ENCODE measurements at regions not wholly inside any gene's neighbourhood (a gene's known extent, or its start where the extent isn't known, plus 50 kb on each side); places are given as distances from the start of the nearest gene placed in this dataset.
"Not testable (repeated sequence)": the region's sequence is repeated elsewhere in the genome, so short reads cannot be mapped to it uniquely, and the experiment has no call there.

DNA sequence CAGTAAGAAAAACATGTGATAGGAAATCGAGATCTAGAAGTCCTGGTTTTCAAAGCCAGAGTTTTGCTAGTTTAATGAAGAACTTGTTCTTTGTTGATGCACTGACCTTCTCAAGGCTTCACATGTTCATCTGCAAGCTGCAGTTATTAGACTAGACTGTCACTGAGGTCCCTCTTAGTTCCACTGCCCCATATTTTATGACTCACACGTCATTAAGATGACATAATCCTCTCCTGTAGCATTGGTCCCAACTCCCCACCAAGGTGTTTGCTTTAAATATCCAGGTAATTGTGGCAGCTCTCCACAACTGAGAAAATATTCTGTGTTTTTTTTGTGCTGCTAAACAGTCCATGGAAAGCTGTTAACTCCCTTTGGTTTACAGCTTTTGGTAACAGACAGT, 149.7 kb downstream of the MREG start:
- no peak for DNase-seq

DNA sequence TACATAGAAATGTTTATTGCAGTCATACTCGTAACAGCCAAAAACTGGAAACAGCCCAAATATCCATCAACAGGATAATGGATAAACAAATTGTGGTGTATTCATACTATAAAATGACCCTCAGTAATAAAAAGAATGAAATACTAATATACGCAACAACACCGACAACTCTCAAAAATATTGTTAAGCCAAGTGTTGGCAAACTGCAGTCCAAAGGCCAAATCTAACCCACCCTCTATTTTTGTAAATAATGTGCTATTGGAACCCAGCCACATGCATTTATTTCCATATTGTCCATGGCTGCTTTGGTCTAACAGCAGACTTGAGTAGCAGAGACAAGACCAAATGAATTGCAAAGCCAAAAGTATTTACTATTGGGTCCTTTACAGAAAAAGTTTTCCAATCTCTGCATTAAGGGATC, 151.0 kb downstream of the MREG start:
- DNase-seq = no peak

DNA sequence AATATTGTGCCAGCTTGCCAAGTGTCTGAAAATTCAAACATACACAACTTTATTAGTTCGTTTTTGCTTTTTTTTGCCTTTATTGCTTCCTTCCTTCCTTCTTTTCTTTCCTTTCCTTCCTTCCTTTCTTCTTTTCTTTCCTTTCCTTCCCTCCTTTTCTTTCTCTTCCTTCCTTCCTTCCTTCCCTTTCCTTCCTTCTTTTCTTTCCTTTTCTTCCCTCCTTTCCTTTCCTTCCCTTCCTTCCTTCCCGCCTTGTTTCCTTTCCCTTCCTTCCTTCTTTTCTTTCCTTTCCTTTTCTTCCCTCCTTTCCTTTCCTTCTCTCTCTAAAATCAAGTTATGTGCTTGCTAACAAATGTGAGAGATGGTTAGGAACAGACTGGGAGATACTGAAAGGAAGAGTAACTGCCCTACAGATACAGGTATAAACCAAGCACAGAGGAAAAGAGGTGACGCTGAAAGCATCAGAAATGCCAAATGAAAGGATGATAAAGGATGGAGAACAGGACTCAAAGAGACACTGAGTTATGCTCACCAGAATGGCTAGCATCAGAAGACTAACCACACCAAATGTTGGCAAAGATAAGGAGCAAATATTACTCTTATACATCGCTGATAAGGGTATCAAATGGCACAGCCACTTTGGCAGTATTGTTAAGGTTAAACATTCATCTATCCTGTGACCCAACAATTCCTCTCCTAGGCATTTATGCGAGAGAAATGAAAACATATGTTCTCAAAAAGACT, 151.6 kb downstream of the MREG start:
- DNase-seq = no peak

DNA sequence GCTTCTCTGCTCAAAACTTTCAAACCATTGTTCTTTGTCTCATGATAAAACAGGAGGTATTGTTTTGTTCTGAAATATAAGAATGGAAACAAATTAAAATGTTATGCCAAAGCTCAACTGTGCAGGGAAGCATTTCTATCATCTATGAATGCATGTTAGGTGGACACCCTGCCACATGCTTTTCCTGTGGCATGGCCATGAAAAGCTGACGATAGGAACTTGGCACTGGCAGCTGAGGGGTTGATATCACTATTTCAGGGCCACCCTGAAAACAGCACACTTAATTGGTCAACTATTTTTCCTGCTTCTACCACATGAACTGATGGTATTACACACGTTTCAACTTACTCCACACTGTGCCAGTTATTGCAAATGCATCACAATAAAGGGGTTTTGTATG, 157.3 kb downstream of the MREG start:
- no peak for DNase-seq

DNA sequence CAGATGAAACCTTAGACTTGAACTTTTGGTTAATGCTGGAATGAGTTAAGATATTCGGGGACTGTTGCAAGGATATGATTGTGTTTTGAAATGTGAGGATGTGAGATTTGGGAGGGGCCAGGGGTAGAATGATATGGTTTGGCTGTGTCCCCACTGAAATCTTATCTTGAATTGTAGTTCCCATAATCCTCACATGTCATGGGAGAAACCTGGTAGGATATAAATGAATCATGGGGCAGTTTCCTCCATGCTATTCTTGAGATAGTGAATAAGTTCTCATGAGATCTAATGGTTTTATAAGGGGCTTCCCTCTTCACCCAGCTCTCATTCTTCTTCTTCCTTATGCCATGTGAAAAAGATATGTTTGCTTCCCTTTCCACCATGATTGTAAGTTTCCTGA, 158.0 kb downstream of the MREG start:
- not testable (repeated sequence) for DNase-seq

DNA sequence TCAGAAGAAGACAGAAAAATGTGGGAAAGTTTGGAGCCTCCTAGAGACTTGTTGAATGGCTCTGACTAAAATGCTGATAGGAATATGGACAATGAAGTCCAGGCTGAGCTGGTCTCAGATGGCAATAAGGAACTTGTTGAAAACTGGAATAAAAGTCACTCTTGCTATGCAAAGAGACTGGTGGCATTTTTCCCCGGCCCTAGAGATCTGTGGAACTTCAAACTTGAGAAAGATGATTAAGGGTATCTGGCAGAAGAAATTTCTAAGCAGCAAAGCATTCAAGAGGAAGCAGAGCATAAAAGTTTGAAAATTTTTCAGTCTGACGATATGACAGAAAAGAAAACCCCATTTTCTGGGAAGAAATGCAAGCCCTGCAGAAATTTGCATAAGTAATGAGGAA, 159.3 kb downstream of the MREG start:
- DNase-seq = no peak

DNA sequence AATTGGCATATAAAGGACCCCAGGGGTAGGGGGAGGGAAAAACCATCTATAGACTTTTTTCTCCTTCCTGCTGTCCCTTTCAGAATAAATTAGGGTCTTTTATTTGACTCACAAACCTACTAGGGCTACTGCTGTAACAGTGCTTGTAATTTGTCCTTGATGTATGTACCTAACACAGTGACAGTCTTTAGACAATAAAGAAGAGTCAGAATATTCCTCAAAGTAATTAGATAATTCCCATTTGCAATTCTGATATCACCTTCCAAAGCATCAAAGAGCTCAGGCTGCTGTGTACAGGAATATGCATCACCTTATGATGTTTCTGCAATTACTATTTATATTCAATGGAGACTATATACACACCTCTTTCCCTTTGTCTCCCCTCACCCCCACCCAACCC, 161.7 kb downstream of the MREG start:
- no peak for DNase-seq

DNA sequence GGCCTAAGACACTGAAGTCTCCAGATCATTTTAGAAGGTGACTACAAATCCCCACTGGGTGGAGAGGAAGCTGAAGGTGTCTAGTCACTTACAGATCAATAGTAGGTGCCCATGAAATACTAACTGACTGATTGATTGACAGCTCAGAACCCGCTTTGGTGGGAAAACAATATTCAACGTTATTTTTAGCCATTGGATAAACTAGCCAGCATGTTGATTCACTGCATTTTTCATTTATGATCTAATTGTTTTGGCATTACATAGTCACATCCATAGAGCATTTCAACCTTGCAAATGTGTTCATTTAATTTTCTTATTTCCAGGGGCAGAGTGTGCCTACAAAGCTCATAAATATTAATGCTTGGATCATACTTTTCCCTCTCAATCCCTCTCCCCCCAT, 162.3 kb downstream of the MREG start:
- DNase-seq = no peak

DNA sequence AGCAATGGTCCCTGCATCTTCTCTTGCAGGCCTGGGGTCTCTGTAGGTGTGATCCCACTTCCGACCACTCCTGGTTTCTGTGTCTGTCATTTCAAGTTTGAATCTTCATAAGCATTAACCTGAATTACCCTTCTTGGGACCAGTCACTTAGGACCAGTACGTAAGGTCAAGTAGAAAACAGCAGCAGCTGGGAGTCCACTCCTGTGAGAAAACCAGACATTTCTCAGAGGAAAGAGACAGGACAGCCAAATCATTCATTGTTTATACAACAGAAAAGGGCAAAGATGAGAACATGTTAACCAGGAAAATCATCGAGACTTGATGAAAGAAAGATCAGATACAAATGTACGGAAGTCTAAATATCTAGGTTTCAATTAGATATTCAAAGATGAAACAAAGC, 163.0 kb downstream of the MREG start:
- DNase-seq = no peak

DNA sequence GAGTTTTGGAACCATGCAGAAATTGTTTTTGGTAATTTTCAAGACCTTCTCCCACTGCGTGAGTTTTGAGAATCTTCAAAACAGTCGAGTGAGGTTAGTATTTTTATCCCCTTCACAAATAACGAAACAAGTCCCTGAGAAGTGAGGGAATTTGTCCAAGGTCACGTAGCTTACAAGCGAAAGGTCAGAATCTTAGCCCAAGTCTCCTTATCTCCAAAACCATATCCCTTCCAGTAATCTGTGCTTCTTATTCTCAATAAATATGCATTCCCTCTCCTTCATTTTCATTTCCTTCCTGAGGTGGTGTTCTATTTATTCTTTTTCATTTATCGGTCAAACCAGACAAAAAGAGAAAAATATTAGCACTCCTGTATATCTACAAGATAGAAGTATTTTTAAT, 163.6 kb downstream of the MREG start:
- DNase-seq = no peak

DNA sequence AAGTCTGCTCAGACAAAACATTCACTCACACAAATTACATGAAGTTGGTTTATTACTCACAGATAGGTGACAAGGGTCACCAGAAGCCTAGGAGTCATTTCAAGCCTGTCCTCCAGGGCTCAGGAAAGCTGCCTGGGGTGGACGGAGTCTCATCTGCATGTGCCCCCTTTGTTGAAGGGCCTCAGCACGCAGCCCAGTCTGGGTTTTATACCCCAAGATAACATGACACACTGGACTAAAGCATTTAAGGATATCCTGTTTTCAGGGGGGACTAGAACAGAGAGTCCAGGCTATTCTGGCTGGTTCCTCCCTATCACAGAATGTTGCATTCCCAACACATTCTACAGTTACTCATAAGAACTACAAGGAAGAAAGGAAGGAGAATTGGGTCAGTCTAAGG, 164.7 kb downstream of the MREG start:
- no peak for DNase-seq

DNA sequence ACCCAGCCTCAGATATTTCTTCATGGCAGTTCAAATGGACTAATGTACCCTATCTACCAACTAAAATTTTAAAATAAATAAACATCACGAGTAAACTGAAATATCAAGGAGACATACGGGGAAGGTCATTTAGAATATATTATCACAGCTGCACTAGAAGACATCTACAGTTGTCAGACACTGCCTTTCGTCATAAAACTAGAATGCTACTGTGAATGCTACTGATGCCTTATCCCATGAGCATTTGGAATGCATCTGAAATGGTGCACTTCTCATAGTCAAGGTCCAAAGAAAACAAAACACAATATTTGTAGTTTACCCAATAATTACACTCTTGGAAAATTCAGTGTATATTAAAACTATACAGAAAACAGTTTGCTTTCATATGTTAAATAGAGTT, 165.2 kb downstream of the MREG start:
- DNase-seq = no peak

DNA sequence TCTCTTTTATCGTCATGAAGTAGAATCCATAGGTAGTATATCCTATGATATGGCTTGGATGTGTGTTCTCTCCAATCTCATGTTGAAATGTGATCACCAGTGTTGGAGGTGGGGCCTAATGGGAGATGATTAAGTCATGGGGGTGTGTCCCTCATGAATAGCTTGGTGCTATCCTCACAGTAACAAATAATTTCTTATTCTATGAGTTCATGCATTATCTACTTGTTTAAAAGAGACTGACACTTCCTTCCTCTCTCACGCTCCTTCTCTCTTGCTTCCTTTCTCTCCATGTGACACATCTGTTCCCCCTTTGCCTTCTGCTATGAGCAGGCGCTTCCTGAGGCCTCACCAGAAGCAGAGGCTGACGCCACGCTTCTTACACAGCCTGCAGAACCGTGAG, 165.6 kb downstream of the MREG start:
- DNase-seq = no peak

DNA sequence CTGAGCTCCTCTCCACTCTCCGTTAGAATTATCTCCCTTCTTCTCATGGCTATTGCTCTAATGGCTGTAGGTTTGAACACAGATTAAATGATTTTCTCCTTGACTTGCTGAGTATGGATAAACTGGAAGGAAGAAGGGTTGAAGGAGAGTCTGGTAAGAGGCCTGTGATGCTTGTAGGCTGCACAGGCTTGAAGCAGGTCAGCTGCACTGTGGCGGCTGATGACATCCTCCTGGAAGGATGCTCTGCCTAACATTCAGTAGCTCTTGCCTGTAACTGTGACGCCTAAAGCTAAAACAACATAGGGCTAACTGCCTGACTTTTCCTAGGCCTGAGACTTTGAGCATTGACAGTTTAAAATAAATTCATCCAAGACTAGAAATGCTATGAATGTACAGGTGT, 166.3 kb downstream of the MREG start:
- DNase-seq = no peak

DNA sequence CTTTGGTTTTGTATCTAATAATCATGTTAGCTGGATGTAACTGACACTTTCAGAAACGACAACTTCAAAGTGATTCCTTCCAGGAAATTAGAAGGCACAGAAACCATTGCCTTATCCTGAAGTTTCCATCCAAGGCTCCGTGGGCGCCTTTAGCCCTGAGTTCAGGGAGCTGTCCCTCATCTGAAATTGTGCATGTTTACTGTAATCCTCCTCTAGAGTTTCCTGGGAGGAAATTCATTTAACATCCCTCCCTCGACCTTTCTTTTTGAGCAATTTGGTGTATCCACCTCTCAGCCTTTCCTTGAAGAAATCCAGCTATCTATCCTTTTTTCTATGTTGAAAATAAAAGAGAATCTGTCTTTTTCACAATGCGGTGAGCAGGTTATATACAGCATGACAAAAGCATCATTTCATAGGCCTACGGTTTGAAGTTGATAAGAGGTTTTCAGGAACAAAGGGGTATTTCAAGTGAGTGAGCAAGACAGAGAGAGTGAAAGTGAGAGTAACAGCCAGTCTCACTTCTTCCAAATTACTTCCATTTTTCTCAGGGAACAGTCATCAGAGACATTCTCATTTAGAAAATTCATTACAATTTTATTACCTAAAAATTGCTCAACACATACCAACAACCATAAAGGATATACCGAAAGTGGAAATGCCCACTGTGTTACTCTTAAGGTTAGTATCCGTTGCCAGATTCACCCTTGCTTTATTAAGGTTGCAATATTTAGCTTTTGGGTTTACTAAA, 167.3 kb downstream of the MREG start:
- DNase-seq = no peak

DNA sequence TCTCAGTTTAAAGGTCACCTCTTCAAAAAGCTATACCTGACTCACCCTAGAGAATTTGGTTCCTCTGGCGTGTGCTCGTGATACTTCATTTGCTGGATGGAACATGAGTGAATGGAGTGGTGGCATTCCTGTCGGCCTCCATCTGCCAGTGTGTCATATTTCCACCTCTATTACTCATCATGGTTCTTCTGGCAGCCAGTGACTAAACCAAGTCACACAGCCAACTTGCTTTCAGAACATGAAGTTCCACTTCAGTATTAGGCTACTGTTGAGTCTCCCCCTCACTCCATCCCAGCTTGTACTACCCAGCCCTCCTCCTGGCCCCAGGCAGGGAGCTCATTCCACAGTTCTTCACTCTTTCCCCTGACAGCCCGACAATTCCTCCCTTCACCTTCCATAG, 169.8 kb downstream of the MREG start:
- no peak for DNase-seq

DNA sequence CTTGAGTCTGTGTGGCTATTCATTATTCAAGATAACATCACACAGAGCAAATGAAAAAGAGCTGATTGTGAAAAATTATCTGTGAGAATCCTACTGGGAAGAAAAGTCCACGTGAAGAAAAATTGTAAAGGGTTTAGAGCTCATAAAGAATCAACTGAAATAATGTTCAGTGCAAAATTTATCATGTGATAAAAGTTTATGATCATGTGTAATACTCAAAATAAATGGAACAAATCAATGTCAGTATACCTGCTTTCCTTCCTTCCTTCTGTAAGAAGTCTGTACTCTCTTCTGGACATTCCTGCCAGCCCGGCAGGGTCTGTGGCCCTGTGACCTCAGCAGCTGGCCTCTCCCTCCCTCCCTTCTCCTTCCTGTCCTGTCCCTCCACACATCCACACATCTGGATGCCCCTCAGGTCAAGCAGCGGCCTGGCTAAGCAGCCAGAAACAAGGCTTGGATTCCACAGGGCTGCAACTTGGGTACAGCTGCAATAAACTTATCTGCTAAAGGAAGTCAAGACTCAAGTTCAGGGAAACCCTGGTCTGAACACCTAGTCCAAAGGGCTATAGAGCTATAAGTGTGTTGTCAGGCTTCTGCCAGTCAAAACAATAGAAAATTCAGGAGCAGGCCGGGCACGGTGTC, 172.1 kb downstream of the MREG start:
- DNase-seq = no peak

DNA sequence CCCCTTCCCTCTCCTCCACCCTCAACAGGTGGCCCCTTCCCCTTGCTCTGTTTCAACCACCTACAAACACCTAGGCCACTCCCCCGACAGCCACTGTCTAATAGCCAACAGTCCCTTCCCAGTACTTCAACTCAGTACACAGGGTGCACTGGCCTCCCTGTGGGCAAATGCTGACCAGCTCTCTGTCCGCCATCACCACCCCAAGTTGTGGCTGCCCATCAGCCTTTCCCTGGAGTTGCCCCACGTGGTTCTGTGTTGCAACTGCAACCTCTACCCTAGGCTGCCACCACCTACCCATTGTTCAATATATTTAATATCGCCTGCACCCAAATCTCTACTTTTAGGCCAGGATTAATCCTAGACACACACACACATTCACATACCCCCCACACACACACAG, 173.5 kb downstream of the MREG start:
- no peak for DNase-seq

DNA sequence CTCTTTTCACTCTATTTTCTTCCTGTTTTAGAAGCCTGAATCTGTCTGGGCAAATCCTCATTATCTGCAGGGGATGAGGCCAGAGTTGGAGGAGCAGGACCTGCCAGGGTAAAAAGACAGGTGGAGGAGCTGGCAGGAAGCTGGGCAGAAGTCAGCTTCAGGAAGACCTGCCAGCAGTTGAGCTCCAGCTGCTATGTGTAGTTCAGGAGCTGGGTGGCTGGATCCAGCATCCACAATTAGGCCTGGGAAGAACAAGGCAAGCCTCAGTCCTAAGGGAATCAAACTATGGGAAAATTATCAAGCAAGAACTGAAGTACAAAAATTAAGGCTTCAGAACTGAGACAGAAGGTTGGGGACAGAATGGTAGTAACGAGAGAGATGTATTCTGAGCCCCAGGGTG, 174.0 kb downstream of the MREG start:
- DNase-seq = no peak

DNA sequence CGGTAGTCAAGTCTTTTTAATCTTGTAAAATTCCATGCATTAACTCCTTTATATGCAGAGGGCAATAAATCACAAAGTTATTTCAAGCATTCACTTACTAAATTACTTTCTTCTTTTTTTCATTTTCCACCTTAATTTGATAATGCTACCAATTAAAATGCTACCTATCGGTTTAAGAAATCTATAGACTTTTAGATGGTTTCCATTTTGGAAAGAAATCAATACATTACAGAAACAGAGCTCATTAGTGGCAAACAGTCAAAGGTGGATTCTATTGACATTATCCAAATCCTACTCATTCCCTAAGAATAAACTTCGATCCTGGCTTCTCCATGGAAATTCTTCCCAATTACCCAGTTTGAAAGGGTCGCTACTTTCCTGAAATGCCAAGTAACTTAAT, 176.5 kb downstream of the MREG start:
- no peak for DNase-seq

DNA sequence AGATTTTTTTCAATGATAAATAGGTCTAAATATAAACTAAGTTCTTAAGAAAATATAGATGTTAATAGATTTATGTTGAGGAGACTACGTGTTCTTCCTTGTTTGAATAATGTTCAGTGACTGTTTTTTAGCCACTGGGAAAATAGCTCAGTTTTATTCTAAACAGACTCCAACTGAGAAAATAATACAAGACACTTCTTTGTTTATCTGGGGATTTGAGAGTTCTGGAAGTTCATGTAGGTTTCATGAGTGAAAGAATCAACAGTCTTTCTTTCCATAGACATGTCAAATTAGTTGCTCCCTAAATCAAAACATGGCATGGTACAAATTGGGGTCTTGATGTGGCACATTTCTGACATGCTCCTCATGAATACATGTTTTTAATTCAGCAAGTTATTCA, 177.7 kb downstream of the MREG start:
- no peak for DNase-seq

DNA sequence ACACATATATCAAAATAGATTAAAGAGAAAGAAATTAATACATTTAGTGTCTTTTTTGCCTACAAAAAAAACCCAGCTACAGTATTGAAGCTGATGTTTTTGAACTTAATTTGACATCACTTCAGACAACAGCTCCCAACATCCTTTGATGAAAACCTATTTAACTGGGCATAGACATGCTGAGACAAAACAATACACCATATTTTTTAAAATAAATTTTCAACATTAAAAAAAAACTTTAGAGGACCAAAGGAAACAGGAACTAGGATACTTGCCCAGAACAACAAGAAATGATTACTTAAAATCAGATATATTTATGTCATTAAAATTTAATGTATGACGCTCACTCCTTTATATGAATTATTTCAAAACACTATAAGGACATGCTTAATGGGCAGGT, 178.1 kb downstream of the MREG start:
- DNase-seq = no peak

All from nucleus accumbens (tissue), 56 donors.